GM12872 (cell line): ENCODE measurements at regions not wholly inside any gene's neighbourhood (a gene's known extent, or its start where the extent isn't known, plus 50 kb on each side); places are given as distances from the start of the nearest gene placed in this dataset.

Experiments
- TF ChIP-seq, protein P1 (sequence below): IDR thresholded peaks from 3 replicates; pipeline ENCODE4 v1.5.1; 2011; ENCODE audit warnings: low read depth, mild to moderate bottlenecking, low read length, moderate library complexity; ENCODE audit not compliant: insufficient read depth

DNA sequence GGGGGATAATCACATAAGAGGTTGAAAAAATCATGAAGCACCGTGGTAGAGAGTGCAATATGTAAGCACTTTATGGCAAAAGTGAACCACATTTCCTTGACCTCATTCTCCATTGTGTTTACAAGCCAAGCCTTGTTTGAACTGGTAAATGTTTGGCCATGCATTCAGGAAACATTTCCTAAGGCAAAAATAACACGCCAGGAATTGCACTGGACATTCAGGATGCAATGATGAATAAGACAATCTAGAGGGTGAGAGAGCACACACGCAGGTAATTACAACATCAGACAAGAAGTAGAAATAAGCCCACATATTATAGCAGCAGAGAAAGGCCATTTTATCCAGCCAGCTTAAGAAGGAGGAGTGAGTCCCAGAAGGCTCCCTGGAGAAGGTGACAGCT lies 218.0 kb upstream of the OSR1 start:
- TF ChIP-seq, protein P1, sequence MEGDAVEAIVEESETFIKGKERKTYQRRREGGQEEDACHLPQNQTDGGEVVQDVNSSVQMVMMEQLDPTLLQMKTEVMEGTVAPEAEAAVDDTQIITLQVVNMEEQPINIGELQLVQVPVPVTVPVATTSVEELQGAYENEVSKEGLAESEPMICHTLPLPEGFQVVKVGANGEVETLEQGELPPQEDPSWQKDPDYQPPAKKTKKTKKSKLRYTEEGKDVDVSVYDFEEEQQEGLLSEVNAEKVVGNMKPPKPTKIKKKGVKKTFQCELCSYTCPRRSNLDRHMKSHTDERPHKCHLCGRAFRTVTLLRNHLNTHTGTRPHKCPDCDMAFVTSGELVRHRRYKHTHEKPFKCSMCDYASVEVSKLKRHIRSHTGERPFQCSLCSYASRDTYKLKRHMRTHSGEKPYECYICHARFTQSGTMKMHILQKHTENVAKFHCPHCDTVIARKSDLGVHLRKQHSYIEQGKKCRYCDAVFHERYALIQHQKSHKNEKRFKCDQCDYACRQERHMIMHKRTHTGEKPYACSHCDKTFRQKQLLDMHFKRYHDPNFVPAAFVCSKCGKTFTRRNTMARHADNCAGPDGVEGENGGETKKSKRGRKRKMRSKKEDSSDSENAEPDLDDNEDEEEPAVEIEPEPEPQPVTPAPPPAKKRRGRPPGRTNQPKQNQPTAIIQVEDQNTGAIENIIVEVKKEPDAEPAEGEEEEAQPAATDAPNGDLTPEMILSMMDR: no peak

- TF ChIP-seq, protein P1: no peak
Observed at GRCh38 chr2:19575641-19576040, 217.2 kb upstream of the OSR1 start.

DNA sequence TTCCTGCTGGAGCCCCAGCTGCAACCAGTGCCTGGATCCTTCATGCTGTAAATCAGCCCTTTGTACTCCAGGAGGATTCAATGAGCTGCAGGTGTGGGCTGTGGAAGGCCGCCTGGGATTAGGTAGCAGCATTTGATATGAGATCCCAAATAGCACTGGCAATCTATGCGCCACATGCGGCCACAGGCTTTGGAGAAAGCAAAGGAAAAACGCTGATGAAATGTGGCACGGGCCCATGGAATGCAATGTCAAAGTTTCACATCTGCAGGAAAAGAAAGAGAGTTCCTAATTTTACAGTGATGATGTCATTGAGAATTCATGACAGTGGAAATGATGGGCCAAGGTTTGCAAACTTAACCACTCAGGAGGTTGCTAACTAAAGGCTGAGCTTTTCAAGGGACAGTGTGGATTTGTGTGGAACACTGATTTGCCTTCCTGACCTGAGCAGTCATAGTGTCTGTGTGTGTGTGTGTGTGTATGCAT lies 216.4 kb upstream of the OSR1 start:
- TF ChIP-seq, protein P1: no peak

GRCh38 chr2:19573784-19574183 lies 215.4 kb upstream of the OSR1 start:
- TF ChIP-seq, protein P1: no peak

- TF ChIP-seq, protein P1: no peak
Observed at GRCh38 chr2:19571773-19572172, 213.3 kb upstream of the OSR1 start.

GRCh38 chr2:19569300-19569791 lies 210.9 kb upstream of the OSR1 start:
- TF ChIP-seq, protein P1: no peak

- TF ChIP-seq, protein P1: no peak
Observed at GRCh38 chr2:19568809-19569208, 210.4 kb upstream of the OSR1 start.
